ENCODE measurements at regions not wholly inside any gene's neighbourhood (a gene's known extent, or its start where the extent isn't known, plus 50 kb on each side); places are given as distances from the start of the nearest gene placed in this dataset.

GRCh38 chr5:32934529-32934928 lies 223.4 kb downstream of the NPR3 start:
- ATAC-seq, result no peak
- POLR2A ChIA-PET, result no interaction called here
- H3K4me2 ChIP-seq, result no peak overlapping the region

GRCh38 chr5:32935283-32935682 lies 224.2 kb downstream of the NPR3 start:
- Histone ChIP-seq H3K4me2 (no peak overlapping the region), H3K4me3 (no peak overlapping the region), H3K9me3 (no peaks in the 10 kb centered on the region), H3K4me1 (no peaks in the 10 kb centered on the region), H3K27ac (no peak overlapping the region)
- WGBS (ENCODE audit: missing lambda C conversion rate), result 51% methylated on average over 2 of the region's 2 CpGs
- no peak for DNase-seq (ENCODE audit: low read depth in 1 of 2, low spot score in 1 of 2)
- CTCF ChIA-PET, result no interaction called here
- no peak for ATAC-seq
- no peak for FAIRE-seq
- POLR2A ChIA-PET, result no interaction called here
- peak; percentile 20 for TF ChIP-seq MAFK (IDR thresholded peaks at IDR 0.05; ENCODE audit: partially characterized antibody)
- no peak for TF ChIP-seq RCOR1 (IDR thresholded peaks at IDR 0.05; ENCODE audit: low read depth, low read length)

More at GRCh38 chr5:32934529-32934928, 223.4 kb downstream of the NPR3 start:
- no peak overlapping the region for H3K27ac ChIP-seq
- no peak for FAIRE-seq
- no peak for DNase-seq (ENCODE audit: low read depth in 1 of 2, low spot score in 1 of 2)
- H3K4me1 ChIP-seq, result no peaks in the 10 kb centered on the region
- CTCF ChIA-PET, result interaction anchor here (0.8 kb wide), 1 partner anchor 227 kb away, joined by 3 read pairs; no protein-coding TSS in a partner anchor
- H3K4me3 ChIP-seq, result no peak overlapping the region
- no peaks in the 10 kb centered on the region for H3K9me3 ChIP-seq
- 80% methylated on average over 6 of the region's 6 CpGs for WGBS (ENCODE audit: missing lambda C conversion rate)
- no peak for TF ChIP-seq MAFK (IDR thresholded peaks at IDR 0.05; ENCODE audit: partially characterized antibody)
- TF ChIP-seq RFX5 (IDR thresholded peaks at IDR 0.05), result no peak
- TF ChIP-seq EHF (CRISPR knock-in tag; IDR thresholded peaks at IDR 0.05), result no peak
- TF ChIP-seq EP300 (IDR thresholded peaks at IDR 0.05), result no peak
- TF ChIP-seq RCOR1 (IDR thresholded peaks at IDR 0.05; ENCODE audit: low read depth, low read length), result no peak
- TF ChIP-seq, protein P1, sequence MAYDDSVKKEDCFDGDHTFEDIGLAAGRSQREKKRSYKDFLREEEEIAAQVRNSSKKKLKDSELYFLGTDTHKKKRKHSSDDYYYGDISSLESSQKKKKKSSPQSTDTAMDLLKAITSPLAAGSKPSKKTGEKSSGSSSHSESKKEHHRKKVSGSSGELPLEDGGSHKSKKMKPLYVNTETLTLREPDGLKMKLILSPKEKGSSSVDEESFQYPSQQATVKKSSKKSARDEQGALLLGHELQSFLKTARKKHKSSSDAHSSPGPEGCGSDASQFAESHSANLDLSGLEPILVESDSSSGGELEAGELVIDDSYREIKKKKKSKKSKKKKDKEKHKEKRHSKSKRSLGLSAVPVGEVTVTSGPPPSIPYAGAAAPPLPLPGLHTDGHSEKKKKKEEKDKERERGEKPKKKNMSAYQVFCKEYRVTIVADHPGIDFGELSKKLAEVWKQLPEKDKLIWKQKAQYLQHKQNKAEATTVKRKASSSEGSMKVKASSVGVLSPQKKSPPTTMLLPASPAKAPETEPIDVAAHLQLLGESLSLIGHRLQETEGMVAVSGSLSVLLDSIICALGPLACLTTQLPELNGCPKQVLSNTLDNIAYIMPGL (CRISPR knock-in tag; IDR thresholded peaks at IDR 0.05; ENCODE audit: borderline replicate concordance), result no peak
- TF ChIP-seq CTCF (IDR thresholded peaks at IDR 0.05), result no peak
- TF ChIP-seq BHLHE40 (IDR thresholded peaks at IDR 0.05; ENCODE audit: low read depth, low read length), result no peak
- no peak for TF ChIP-seq ZC3H11A (IDR thresholded peaks at IDR 0.05)
- no peak for TF ChIP-seq TFCP2L1 (CRISPR knock-in tag; IDR thresholded peaks at IDR 0.05)
- no peak for TF ChIP-seq RNF2 (IDR thresholded peaks at IDR 0.05; ENCODE audit: borderline replicate concordance, low read depth)
- TF ChIP-seq KDM1A (IDR thresholded peaks at IDR 0.05; ENCODE audit: low read depth), result no peak
- TF ChIP-seq CEBPB (IDR thresholded peaks at IDR 0.05), result no peak
- no peak for TF ChIP-seq CHD2 (IDR thresholded peaks at IDR 0.05; ENCODE audit: low read length, partially characterized antibody)
- TF ChIP-seq HOXA7 (CRISPR knock-in tag; IDR thresholded peaks at IDR 0.05), result no peak
- TF ChIP-seq HOXB5 (CRISPR knock-in tag; IDR thresholded peaks at IDR 0.05), result no peak

- no peak for DNase-seq (ENCODE audit: low read depth in 1 of 2, low spot score in 1 of 2)
- Histone ChIP-seq H3K27ac (no peak overlapping the region), H3K4me3 (no peak overlapping the region), H3K4me2 (no peak overlapping the region), H3K4me1 (no peaks in the 10 kb centered on the region), H3K9me3 (no peaks in the 10 kb centered on the region)
- 65% methylated on average over 4 of the region's 4 CpGs for WGBS (ENCODE audit: missing lambda C conversion rate)
- no peak for TF ChIP-seq NFE2L2 (conservative IDR thresholded peaks at IDR 0.05; ENCODE audit: low read length)
- TF ChIP-seq TFCP2L1 (CRISPR knock-in tag; IDR thresholded peaks at IDR 0.05), result no peak
- TF ChIP-seq EHMT2 (IDR thresholded peaks at IDR 0.05; ENCODE audit: low read depth), result no peak
- TF ChIP-seq CHD4 (IDR thresholded peaks at IDR 0.05; ENCODE audit: borderline replicate concordance), result no peak
- TF ChIP-seq HOXB13 (CRISPR knock-in tag; IDR thresholded peaks at IDR 0.05; ENCODE audit: low read depth), result no peak
- TF ChIP-seq JUNB (IDR thresholded peaks at IDR 0.05), result no peak
- TF ChIP-seq, protein P2, sequence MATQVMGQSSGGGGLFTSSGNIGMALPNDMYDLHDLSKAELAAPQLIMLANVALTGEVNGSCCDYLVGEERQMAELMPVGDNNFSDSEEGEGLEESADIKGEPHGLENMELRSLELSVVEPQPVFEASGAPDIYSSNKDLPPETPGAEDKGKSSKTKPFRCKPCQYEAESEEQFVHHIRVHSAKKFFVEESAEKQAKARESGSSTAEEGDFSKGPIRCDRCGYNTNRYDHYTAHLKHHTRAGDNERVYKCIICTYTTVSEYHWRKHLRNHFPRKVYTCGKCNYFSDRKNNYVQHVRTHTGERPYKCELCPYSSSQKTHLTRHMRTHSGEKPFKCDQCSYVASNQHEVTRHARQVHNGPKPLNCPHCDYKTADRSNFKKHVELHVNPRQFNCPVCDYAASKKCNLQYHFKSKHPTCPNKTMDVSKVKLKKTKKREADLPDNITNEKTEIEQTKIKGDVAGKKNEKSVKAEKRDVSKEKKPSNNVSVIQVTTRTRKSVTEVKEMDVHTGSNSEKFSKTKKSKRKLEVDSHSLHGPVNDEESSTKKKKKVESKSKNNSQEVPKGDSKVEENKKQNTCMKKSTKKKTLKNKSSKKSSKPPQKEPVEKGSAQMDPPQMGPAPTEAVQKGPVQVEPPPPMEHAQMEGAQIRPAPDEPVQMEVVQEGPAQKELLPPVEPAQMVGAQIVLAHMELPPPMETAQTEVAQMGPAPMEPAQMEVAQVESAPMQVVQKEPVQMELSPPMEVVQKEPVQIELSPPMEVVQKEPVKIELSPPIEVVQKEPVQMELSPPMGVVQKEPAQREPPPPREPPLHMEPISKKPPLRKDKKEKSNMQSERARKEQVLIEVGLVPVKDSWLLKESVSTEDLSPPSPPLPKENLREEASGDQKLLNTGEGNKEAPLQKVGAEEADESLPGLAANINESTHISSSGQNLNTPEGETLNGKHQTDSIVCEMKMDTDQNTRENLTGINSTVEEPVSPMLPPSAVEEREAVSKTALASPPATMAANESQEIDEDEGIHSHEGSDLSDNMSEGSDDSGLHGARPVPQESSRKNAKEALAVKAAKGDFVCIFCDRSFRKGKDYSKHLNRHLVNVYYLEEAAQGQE (IDR thresholded peaks at IDR 0.05), result no peak
- TF ChIP-seq, protein P1 (CRISPR knock-in tag; IDR thresholded peaks at IDR 0.05; ENCODE audit: borderline replicate concordance), result no peak
- no peak for TF ChIP-seq RFX5 (IDR thresholded peaks at IDR 0.05)
- no peak for TF ChIP-seq HOXA7 (CRISPR knock-in tag; IDR thresholded peaks at IDR 0.05)
- TF ChIP-seq CBX2 (IDR thresholded peaks at IDR 0.05; ENCODE audit: borderline replicate concordance, low read depth), result no peak
- POLR2A ChIA-PET, result no interaction called here
- ATAC-seq, result no peak
- FAIRE-seq, result peak; percentile 23
- CTCF ChIA-PET, result interaction anchor here (1.1 kb wide), 1 partner anchor 13 kb away, joined by 3 read pairs; no protein-coding TSS in a partner anchor
Observed at GRCh38 chr5:32936329-32936728, 225.2 kb downstream of the NPR3 start.

All from A549 (cell line).